Gastrocnemius medialis (tissue), 4 donors: ENCODE measurements at regions not wholly inside any gene's neighbourhood (a gene's known extent, or its start where the extent isn't known, plus 50 kb on each side); places are given as distances from the start of the nearest gene placed in this dataset.

ENCODE experiments used
- CTCF ChIP-seq, 5 experiments: fragments of 450-650 bp in 3 of 5; fragments of 200-600 bp in 2 of 5; sonication (generic) in 2 of 5; IDR thresholded peaks in 4 of 5; conservative IDR thresholded peaks in 1 of 5; 1 replicate in 4 of 5; 2 replicates in 1 of 5; pipeline ENCODE4 v1.5.1; 2016 to 2019; ENCODE audit warnings: antibody characterized with exemption in 5 of 5, mild to moderate bottlenecking in 3 of 5, moderate library complexity in 3 of 5
- POLR2A ChIP-seq, 2 donors: fragments of 450-650 bp; IDR thresholded peaks; one replicate each; pipeline ENCODE4 v1.6.1; 2017; ENCODE audit warnings: antibody characterized with exemption in 2 of 2, mild to moderate bottlenecking in 2 of 2, moderate library complexity in 2 of 2

GRCh38 chr6:21395121-21395520 lies 198.4 kb upstream of the SOX4 start:
- no peak for TF ChIP-seq CTCF (IDR thresholded peaks at IDR 0.05 in 4 of 5, conservative IDR thresholded peaks at IDR 0.05 in 1 of 5)
- TF ChIP-seq POLR2A (IDR thresholded peaks at IDR 0.05), result no peak
